ENCODE measurements at regions not wholly inside any gene's neighbourhood (a gene's known extent, or its start where the extent isn't known, plus 50 kb on each side); places are given as distances from the start of the nearest gene placed in this dataset.
"Not testable (repeated sequence)": the region's sequence is repeated elsewhere in the genome, so short reads cannot be mapped to it uniquely, and the experiment has no call there.

DNA sequence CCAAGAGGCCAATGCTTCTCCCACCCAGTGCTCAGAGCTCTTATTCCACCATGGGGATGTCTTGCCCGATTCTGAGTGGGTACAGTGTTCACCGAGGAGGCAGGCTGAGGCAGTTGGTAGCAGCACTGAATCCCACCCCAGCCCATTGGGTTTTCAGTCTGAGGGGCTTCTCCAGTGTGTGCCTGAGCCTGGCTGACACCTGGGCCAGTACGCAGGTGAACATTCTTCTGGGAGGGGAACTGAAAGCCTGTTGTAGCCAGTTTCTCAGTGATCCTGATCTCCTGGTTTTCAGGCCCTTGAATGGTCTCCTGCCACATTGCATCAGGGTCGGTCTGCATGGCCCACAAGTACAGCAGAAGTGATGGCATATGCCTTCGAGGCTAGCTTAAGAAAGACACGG lies 98.2 kb downstream of the TMEM17 start:
- Mint-ChIP-seq H3K4me3 (no peak overlapping the region), H3K27ac (no peak overlapping the region), H3K4me1 (peaks cover 8% of the 10 kb centered on the region), H3K36me3 (ENCODE audit: low read depth) (no peaks in the 10 kb centered on the region), H3K27me3 (no peaks in the 10 kb centered on the region)
- DNase-seq (no peak), ATAC-seq (no peak)
- no peaks in the 10 kb centered on the region for H3K9me3 ChIP-seq (ENCODE audit: control insufficient read depth, low read length, poor library complexity, severe bottlenecking)

GRCh38 chr2:62407401-62407800 lies 98.6 kb downstream of the TMEM17 start:
- H3K27ac Mint-ChIP-seq, result no peak overlapping the region

GRCh38 chr2:62406573-62407043 lies 99.4 kb downstream of the TMEM17 start:
- DNase-seq, result no peak
- H3K4me3 Mint-ChIP-seq, result no peak overlapping the region
- ATAC-seq, result no peak
- no peak overlapping the region for H3K27ac Mint-ChIP-seq
- no peaks in the 10 kb centered on the region for H3K36me3 Mint-ChIP-seq (ENCODE audit: low read depth)
- no peaks in the 10 kb centered on the region for H3K4me1 Mint-ChIP-seq
- H3K9me3 ChIP-seq (ENCODE audit: control insufficient read depth, low read length, poor library complexity, severe bottlenecking), result no peaks in the 10 kb centered on the region
- no peaks in the 10 kb centered on the region for H3K27me3 Mint-ChIP-seq

More at GRCh38 chr2:62407401-62407800, 98.6 kb downstream of the TMEM17 start:
- peaks cover 6% of the 10 kb centered on the region for H3K4me1 Mint-ChIP-seq
- H3K36me3 Mint-ChIP-seq (ENCODE audit: low read depth), result no peaks in the 10 kb centered on the region
- H3K27me3 Mint-ChIP-seq, result no peaks in the 10 kb centered on the region
- ATAC-seq (no peak), DNase-seq (no peak)
- H3K4me3 Mint-ChIP-seq, result no peak overlapping the region
- H3K9me3 ChIP-seq (ENCODE audit: control insufficient read depth, low read length, poor library complexity, severe bottlenecking), result no peaks in the 10 kb centered on the region

GRCh38 chr2:62404913-62405312 lies 101.1 kb downstream of the TMEM17 start:
- H3K9me3 ChIP-seq (ENCODE audit: control insufficient read depth, low read length, poor library complexity, severe bottlenecking), result no peaks in the 10 kb centered on the region
- Mint-ChIP-seq H3K27ac (no peak overlapping the region), H3K4me3 (no peak overlapping the region), H3K36me3 (ENCODE audit: low read depth) (no peaks in the 10 kb centered on the region), H3K27me3 (no peaks in the 10 kb centered on the region), H3K4me1 (no peaks in the 10 kb centered on the region)
- ATAC-seq, result no peak
- no peak for DNase-seq

- no peaks in the 10 kb centered on the region for H3K9me3 ChIP-seq (ENCODE audit: control insufficient read depth, low read length, poor library complexity, severe bottlenecking)
- DNase-seq, result no peak
- Mint-ChIP-seq H3K27me3 (peaks cover 6% of the 10 kb centered on the region), H3K4me1 (no peaks in the 10 kb centered on the region), H3K36me3 (ENCODE audit: low read depth) (no peaks in the 10 kb centered on the region), H3K4me3 (no peak overlapping the region), H3K27ac (no peak overlapping the region)
- ATAC-seq, result no peak
Observed at GRCh38 chr2:62402156-62402555, 103.8 kb downstream of the TMEM17 start.

DNA sequence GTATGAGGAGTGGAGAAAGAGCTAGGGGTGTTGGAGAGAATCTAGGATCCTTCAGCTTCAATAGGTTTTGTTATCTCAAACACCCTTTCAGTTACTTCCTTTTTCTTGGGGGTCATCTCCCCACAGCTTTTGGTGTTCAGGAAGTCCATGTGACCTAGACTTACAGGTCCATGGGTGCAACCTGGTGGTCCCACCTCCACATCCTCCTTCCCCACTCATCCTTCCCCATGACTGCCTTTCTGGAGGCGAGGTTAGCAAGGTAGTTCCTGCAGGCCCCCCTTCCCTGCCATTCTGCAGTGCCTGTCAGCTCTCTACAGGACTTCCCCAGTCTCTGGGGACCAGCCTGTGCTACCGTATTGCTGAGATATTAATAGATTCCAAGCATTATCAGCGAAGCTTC lies 107.6 kb downstream of the TMEM17 start:
- Mint-ChIP-seq H3K27ac (no peak overlapping the region), H3K4me1 (no peaks in the 10 kb centered on the region), H3K4me3 (no peak overlapping the region), H3K27me3 (peaks cover 23% of the 10 kb centered on the region), H3K36me3 (ENCODE audit: low read depth) (peaks cover 2% of the 10 kb centered on the region)
- no peaks in the 10 kb centered on the region for H3K9me3 ChIP-seq (ENCODE audit: control insufficient read depth, low read length, poor library complexity, severe bottlenecking)
- DNase-seq, result no peak
- no peak for ATAC-seq

DNA sequence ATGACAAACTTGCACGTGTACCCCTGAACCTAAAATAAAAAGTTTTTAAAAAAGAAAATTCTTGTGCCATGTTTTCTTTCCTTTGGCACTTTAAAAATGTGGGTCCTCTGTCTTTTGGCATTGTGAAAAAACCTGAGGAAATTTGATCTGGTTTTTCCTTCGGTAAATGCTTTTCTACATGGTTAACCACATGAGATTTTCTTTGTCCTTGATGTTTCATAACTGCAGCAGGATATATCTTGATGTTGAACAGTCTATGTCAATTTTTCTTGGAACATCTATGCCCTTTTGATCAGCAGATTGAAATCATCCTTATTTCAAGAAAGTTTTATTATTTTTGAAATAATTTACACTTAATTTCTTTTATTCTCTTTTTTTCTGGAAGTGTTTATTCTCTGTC lies 109.1 kb downstream of the TMEM17 start:
- H3K4me3 Mint-ChIP-seq, result no peak overlapping the region
- peaks cover 2% of the 10 kb centered on the region for H3K36me3 Mint-ChIP-seq (ENCODE audit: low read depth)
- ATAC-seq (no peak), DNase-seq (no peak)
- no peak overlapping the region for H3K27ac Mint-ChIP-seq
- H3K9me3 ChIP-seq (ENCODE audit: control insufficient read depth, low read length, poor library complexity, severe bottlenecking), result no peaks in the 10 kb centered on the region
- H3K27me3 Mint-ChIP-seq, result peaks cover 29% of the 10 kb centered on the region
- no peaks in the 10 kb centered on the region for H3K4me1 Mint-ChIP-seq

DNA sequence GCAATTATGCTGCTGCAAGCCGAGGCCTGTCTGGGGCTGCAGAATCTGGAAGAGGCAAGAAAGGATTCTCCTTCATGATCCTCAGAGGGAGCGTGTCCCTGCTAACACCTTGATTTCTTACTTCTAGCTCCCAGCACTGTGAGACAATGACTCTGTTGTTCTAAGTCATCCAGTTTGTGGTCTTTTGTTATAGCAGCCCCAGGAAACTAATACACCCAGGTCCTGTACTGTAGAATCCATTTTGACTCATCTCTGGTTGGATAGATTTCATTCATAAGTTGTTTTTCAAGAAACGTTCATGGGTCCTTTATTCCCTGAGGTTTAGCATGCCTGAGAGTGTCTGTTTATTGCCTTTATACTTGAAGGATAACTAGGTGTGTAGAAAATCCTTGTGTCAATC lies 112.7 kb downstream of the TMEM17 start:
- no peak for DNase-seq
- Mint-ChIP-seq H3K4me3 (no peak overlapping the region), H3K27me3 (peaks cover 30% of the 10 kb centered on the region), H3K27ac (peak overlapping the region; percentile 19), H3K36me3 (ENCODE audit: low read depth) (peaks cover 2% of the 10 kb centered on the region), H3K4me1 (no peaks in the 10 kb centered on the region)
- H3K9me3 ChIP-seq (ENCODE audit: control insufficient read depth, low read length, poor library complexity, severe bottlenecking), result no peaks in the 10 kb centered on the region
- ATAC-seq, result no peak

GRCh38 chr2:62391696-62392095 lies 114.3 kb downstream of the TMEM17 start:
- Mint-ChIP-seq H3K4me3 (no peak overlapping the region), H3K4me1 (no peaks in the 10 kb centered on the region), H3K27ac (no peak overlapping the region), H3K27me3 (peaks cover 28% of the 10 kb centered on the region), H3K36me3 (ENCODE audit: low read depth) (peaks cover 2% of the 10 kb centered on the region)
- no peak for ATAC-seq
- DNase-seq, result no peak
- H3K9me3 ChIP-seq (ENCODE audit: control insufficient read depth, low read length, poor library complexity, severe bottlenecking), result no peaks in the 10 kb centered on the region

GRCh38 chr2:62386378-62386777 lies 119.6 kb downstream of the TMEM17 start:
- H3K27me3 Mint-ChIP-seq; DNase-seq; H3K27ac Mint-ChIP-seq; ATAC-seq; H3K4me3 Mint-ChIP-seq; H3K36me3 Mint-ChIP-seq (ENCODE audit: low read depth); H3K9me3 ChIP-seq (ENCODE audit: control insufficient read depth, low read length, poor library complexity, severe bottlenecking); H3K4me1 Mint-ChIP-seq: not testable (repeated sequence)

DNA sequence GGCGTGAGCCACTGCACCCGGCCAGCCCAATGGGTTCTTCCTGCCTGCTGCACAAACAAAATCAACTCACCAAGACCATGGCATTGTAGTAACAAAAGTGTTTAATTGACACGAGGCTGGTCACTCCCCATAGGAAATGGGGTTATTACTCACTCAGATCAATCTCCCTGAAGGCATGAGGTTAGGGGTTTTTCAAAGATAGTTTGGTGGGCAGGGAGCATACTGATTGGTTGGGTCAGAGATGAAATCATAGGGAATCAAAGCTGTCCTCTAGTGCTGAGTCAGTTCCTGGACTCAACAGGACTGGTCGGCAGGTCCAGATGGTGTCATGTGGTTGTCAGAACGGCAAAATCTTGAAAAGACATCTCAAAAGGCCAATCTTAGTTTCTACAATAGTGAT lies 122.1 kb downstream of the TMEM17 start:
- H3K36me3 Mint-ChIP-seq (ENCODE audit: low read depth), result peaks cover 2% of the 10 kb centered on the region
- peaks cover 5% of the 10 kb centered on the region for H3K27me3 Mint-ChIP-seq
- no peak overlapping the region for H3K4me3 Mint-ChIP-seq
- H3K9me3 ChIP-seq (ENCODE audit: control insufficient read depth, low read length, poor library complexity, severe bottlenecking), result no peaks in the 10 kb centered on the region
- ATAC-seq (no peak), DNase-seq (no peak)
- H3K4me1 Mint-ChIP-seq, result no peaks in the 10 kb centered on the region
- H3K27ac Mint-ChIP-seq, result no peak overlapping the region

- Mint-ChIP-seq H3K27me3 (peaks cover 5% of the 10 kb centered on the region), H3K4me3 (no peak overlapping the region), H3K27ac (no peak overlapping the region), H3K4me1 (no peaks in the 10 kb centered on the region), H3K36me3 (ENCODE audit: low read depth) (peaks cover 2% of the 10 kb centered on the region)
- DNase-seq, result no peak
- no peaks in the 10 kb centered on the region for H3K9me3 ChIP-seq (ENCODE audit: control insufficient read depth, low read length, poor library complexity, severe bottlenecking)
- ATAC-seq, result no peak
Observed at GRCh38 chr2:62382757-62383156, 123.2 kb downstream of the TMEM17 start.

- DNase-seq, result no peak
- no peak overlapping the region for H3K27ac Mint-ChIP-seq
- peaks cover 5% of the 10 kb centered on the region for H3K27me3 Mint-ChIP-seq
- no peak for ATAC-seq
- no peaks in the 10 kb centered on the region for H3K4me1 Mint-ChIP-seq
- H3K9me3 ChIP-seq (ENCODE audit: control insufficient read depth, low read length, poor library complexity, severe bottlenecking), result no peaks in the 10 kb centered on the region
- no peak overlapping the region for H3K4me3 Mint-ChIP-seq
- peaks cover 2% of the 10 kb centered on the region for H3K36me3 Mint-ChIP-seq (ENCODE audit: low read depth)
Observed at GRCh38 chr2:62382122-62382521, 123.9 kb downstream of the TMEM17 start.

- H3K36me3 Mint-ChIP-seq (ENCODE audit: low read depth), result peaks cover 2% of the 10 kb centered on the region
- no peak overlapping the region for H3K4me3 Mint-ChIP-seq
- H3K4me1 Mint-ChIP-seq, result no peaks in the 10 kb centered on the region
- H3K9me3 ChIP-seq (ENCODE audit: control insufficient read depth, low read length, poor library complexity, severe bottlenecking), result no peaks in the 10 kb centered on the region
- ATAC-seq (no peak), DNase-seq (no peak)
- peaks cover 5% of the 10 kb centered on the region for H3K27me3 Mint-ChIP-seq
- no peak overlapping the region for H3K27ac Mint-ChIP-seq
Observed at GRCh38 chr2:62381656-62382055, 124.3 kb downstream of the TMEM17 start.
